Limb (tissue), 2 donors: ENCODE measurements at regions not wholly inside any gene's neighbourhood (a gene's known extent, or its start where the extent isn't known, plus 50 kb on each side); places are given as distances from the start of the nearest gene placed in this dataset.
"Not testable (repeated sequence)": the region's sequence is repeated elsewhere in the genome, so short reads cannot be mapped to it uniquely, and the experiment has no call there.

Experiments used
- DNase-seq, 2 donors: peaks; one replicate each; pipeline ENCODE4 v3.0.0-alpha.2; 2016; ENCODE audit errors: extremely low spot score in 2 of 2

GRCh38 chr15:92821491-92822116 is 78.5 kb upstream of the CHD2 start:
- DNase-seq = no peak

GRCh38 chr15:92822216-92823144 is 77.6 kb upstream of the CHD2 start:
- DNase-seq = no peak

DNA sequence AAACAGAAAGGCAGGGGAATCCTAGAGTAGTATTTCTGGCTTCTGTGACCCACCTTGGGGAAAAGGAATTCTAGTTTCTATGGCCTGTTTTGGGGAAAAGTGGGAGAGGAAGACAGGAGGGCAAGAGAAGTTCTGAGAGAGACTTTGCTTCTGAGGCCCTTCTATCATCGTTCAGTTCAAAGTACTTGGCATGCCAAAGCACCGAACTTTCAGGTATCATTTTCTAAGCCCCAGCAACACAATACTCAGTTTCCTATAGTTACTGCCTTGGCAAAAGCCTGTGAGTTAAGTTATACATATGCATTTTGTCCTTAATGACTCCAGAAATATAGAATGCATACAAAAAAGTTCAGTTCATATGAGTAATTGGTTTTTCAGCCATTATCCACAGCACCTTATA is 74.1 kb upstream of the CHD2 start:
- DNase-seq = no peak

DNA sequence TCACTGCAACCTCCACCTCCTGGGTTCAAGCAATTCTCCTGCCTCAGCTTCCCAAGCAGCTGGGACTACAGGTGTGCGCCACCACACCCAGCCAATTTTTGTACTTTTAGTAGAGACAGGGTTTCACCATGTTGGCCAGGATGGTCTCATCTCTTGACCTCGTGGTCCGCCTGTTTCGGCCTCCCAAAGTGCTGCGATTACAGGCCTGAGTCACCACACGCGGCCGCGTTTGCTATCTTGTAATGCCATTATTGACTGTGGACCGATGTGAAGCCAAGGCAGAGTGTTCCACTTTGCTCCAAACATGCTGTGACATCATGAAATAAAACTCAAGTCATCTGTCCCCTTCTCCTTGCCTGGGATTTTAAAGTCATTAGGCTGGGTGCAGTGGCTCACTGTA is 72.1 kb upstream of the CHD2 start:
- DNase-seq = not testable (repeated sequence)

GRCh38 chr15:92829875-92830274 is 70.2 kb upstream of the CHD2 start:
- DNase-seq = no peak

GRCh38 chr15:92831336-92831654 is 68.8 kb upstream of the CHD2 start:
- DNase-seq = no peak

- DNase-seq = peak; percentile 92 to 95
Measured at GRCh38 chr15:92831655-92832328, 68.3 kb upstream of the CHD2 start.

GRCh38 chr15:92833106-92833433 is 67.1 kb upstream of the CHD2 start:
- no peak for DNase-seq

GRCh38 chr15:92833493-92834271 is 66.4 kb upstream of the CHD2 start:
- no peak for DNase-seq

DNA sequence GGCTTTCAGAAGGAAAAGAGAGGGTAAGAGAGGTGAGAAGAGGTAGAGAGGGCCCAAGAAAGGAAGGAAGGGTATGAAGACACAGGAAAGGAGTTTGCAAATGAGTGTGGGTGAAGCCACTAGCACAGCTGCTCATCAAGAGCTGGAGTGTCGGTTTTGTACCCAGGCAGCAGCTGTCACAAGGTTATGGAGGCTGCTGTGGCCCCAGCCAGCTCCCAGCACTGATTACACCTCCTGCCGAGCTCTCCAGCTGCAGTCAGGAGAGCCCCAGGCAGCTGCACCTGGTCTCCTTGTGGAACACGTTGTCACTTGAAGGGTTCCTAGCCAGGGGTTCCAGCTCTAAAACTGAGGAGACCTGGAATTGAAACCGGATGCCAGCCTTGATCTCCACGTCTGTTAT is 60.4 kb upstream of the CHD2 start:
- DNase-seq = no peak

GRCh38 chr15:92840149-92840548 is 60.0 kb upstream of the CHD2 start:
- DNase-seq = no peak

DNA sequence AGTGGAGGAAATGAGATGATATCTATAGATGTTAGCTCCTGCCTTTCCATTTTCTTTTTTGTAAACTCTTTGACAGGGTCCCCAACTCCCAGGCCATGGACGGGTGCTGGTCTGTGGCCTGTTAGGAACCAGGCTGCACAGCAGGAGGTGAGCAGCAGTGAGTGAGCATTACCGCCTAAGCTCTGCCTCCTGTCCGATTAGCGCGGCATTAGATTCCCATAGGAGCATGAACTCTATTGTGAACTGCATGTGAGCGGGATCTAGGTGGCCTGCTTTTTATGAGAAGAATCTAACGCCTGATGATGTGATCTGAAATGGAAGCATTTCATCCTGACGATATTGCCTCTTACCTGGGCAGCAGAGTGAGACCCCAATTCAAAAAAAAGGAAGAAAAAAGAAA is 56.8 kb upstream of the CHD2 start:
- no peak for DNase-seq

DNA sequence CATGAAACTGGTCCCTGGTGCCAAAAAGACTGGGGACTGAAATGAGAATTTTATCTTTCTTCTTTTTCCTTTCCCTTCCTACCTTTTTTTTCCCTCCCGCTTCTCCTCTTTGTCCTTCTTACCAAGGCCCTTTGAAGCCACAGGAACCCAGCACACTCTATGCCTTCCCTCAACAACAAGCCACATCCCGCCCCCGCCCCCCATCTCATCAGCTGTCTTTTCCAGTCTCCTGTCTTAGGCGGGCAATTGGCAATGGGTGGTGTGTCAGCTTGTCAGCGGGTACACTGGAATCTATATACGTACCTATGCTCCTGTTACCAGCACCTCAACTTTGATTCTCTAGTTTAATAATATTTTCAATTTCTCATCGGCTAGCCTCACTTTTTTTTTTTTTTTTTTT is 56.3 kb upstream of the CHD2 start:
- DNase-seq = no peak

DNA sequence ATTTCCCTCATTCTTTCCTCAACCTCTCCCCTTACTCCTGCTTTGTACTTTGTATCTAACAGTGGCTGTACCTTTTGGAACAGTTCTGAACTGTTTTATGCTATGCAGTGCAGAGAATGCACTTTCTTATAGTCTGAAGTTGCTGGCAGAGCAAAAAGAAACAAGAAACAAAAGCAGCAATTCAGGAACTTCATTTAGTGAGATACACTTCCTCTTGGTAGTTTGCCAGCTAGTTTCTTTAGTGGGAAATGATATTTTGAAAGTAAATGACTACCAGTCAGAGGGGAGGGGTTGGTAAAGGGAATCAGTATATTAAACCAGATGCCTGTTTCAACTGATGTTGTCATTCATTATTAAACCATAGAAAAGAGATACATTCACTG is 55.0 kb upstream of the CHD2 start:
- peak in 1 of 2 donors; percentile 67 for DNase-seq

- DNase-seq = no peak
Measured at GRCh38 chr15:92846741-92847140, 53.4 kb upstream of the CHD2 start.

DNA sequence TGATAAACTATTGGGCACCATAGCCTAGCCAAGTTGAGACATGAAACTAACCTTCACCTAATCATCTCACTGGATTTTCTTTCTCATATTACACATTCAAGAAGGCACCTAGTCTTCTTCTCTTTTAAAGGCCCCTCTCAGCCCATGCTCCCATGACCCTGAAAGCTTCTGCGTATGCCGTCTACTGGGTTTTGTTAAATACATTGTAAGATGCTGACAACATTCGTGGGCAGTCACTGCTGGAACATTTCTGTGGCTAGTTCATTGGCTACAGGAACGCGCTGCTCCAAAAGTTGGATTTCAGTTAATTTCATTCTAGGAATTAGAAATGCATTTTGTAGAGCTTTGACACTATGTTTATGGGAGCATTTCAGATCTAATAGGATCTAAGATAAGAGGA is 52.3 kb upstream of the CHD2 start:
- DNase-seq = no peak

DNA sequence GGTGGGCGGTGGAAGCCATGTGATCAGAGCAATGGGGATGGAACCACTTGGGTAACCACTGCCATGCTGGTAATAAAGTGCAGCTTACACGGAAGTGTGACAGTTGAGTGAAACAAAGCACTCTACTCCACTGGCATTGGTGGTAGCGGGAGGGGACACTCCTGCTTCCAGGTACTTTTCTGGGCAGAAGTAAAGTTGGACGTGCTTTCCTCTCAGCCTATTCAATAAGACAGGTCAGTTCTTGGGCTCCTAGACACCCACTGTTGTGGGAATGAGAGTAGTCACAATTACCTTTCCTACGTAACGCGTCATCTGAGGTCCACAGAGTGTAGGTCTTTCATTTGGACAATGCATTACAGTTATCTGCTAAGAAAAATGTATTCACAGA is 51.7 kb upstream of the CHD2 start:
- no peak for DNase-seq

GRCh38 chr15:92848852-92849598 is 51.1 kb upstream of the CHD2 start:
- DNase-seq = no peak

DNA sequence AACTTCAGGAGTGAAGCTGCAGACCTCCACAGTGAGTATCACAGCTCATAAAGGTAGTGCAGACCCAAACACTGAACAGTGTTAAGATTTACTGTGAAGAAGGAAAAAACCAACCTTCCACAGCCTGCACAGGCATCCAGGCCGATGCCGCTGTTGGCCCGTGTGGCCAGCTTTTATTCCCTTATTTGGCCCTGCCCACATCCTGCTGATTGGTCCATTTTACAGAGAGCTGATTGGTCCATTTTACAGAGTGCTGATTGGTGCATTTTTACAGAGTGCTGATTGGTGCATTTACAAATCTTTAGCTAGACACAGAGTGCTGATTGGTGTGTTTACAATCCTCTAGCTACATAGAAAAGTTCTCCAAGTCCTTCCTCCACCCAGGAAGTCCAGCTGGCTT is 49.9 kb upstream of the CHD2 start:
- DNase-seq = not testable (repeated sequence)
